Tibial nerve (tissue), 3 donors: ENCODE measurements at regions not wholly inside any gene's neighbourhood (a gene's known extent, or its start where the extent isn't known, plus 50 kb on each side); places are given as distances from the start of the nearest gene placed in this dataset.

Experiments used
- POLR2A ChIP-seq, 2 donors: fragments of 450-650 bp; IDR thresholded peaks; one replicate each; pipeline ENCODE4 v1.6.1; 2017; ENCODE audit warnings: antibody characterized with exemption in 2 of 2, mild to moderate bottlenecking in 2 of 2, moderate library complexity in 2 of 2
- TF ChIP-seq, protein P1 (sequence below), 5 experiments: fragments of 200-600 bp in 3 of 5; fragments of 450-650 bp in 2 of 5; sonication (generic) in 3 of 5; IDR thresholded peaks; one replicate each; pipeline ENCODE4 v1.5.1; 2016 to 2019; ENCODE audit warnings: antibody characterized with exemption in 5 of 5, mild to moderate bottlenecking in 3 of 5, moderate library complexity in 2 of 5

GRCh38 chr7:116447966-116448839 lies 51.3 kb upstream of the CAV2 start:
- TF ChIP-seq, protein P1, sequence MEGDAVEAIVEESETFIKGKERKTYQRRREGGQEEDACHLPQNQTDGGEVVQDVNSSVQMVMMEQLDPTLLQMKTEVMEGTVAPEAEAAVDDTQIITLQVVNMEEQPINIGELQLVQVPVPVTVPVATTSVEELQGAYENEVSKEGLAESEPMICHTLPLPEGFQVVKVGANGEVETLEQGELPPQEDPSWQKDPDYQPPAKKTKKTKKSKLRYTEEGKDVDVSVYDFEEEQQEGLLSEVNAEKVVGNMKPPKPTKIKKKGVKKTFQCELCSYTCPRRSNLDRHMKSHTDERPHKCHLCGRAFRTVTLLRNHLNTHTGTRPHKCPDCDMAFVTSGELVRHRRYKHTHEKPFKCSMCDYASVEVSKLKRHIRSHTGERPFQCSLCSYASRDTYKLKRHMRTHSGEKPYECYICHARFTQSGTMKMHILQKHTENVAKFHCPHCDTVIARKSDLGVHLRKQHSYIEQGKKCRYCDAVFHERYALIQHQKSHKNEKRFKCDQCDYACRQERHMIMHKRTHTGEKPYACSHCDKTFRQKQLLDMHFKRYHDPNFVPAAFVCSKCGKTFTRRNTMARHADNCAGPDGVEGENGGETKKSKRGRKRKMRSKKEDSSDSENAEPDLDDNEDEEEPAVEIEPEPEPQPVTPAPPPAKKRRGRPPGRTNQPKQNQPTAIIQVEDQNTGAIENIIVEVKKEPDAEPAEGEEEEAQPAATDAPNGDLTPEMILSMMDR (IDR thresholded peaks at IDR 0.05): no peak
- no peak for TF ChIP-seq POLR2A (IDR thresholded peaks at IDR 0.05)
